ENCODE measurements at regions not wholly inside any gene's neighbourhood (a gene's known extent, or its start where the extent isn't known, plus 50 kb on each side); places are given as distances from the start of the nearest gene placed in this dataset.
"Not testable (repeated sequence)": the region's sequence is repeated elsewhere in the genome, so short reads cannot be mapped to it uniquely, and the experiment has no call there.

DNA sequence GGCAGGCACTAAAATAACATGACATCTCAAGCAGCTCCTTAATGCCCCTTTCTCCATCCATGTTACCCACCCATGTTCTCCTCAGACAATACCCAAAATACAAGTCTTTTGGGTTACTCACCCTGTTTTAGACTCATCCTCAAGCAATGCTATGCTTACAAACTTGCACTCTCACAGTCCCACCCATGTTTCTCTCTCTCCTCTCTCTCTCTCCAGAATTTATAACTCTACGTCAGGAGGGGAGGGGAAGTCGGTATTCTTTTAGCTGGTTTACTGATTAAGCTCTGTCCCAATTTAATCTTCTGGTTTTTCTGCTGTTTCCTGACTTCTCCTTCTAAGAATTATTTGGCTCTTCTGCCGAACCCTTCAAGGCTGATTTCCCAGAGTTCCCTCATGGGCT lies 98.0 kb upstream of the NR5A2 start:
- no peak for DNase-seq (ENCODE audit: low spot score)

DNA sequence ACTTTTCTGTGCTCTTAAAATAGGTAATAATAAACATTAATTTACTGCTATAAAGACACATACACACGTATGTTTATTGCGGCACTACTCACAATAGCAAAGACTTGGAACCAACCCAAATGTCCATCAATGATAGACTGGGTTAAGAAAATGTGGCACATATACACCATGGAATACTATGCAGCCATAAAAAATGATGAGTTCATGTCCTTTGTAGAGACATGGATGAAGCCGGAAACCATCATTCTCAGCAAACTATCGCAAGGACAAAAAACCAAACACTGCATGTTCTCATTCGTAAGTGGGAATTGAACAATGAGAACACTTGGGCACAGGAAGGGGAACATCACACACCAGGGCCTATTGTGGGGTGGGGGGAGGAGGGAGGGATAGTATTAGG lies 97.4 kb upstream of the NR5A2 start:
- not testable (repeated sequence) for DNase-seq (ENCODE audit: low spot score)

DNA sequence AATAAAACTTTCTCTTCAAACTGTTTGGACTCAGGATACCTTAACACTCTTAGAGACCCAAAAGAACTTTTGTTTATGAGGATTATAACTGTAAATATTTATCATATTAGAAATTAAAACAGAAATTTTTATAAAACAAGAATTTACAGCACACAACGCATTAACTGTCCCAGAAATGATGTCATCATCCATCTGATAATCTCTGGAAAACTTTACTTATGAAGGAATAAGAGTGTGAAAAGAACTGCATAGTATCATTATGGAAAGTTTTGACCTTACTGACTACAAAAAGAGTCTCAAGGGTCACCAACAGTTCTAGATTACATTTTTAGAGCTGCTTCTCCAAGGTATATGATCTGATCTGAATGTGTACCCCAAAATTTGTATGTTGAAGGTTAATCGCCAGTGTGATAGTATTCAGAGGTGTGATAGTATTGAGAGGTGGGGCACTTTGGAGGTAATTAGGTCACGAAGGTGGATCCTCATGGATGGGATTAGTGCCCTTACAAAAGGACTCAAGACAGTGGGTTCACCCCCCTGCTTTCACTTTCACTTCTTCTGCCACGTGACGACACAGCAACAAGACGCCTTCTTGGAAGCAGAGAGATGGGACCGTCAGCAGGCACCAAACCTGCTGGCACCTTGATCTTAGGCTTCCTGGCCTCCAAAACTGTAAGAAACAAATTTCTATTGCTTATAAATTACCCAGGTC lies 95.7 kb upstream of the NR5A2 start:
- no peak for DNase-seq (ENCODE audit: low spot score)

DNA sequence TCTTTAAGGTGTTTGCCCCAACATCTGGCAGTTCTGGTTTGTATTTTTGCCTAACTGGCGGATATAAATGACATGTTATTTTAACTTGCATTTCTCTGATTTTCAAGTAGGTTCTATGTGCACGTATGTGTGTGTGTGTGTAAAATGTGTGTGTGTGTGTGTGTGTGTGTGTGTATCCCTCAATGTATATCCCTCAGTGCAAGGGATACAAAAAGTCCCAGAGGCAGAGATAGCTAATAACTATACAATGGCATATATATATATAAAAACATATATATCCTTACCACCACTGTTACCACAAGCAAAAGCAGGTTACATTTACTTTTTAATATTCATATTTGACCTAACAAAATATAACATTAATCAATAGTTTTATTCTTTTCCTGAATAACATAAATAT lies 95.0 kb upstream of the NR5A2 start:
- DNase-seq (ENCODE audit: low spot score): no peak

DNA sequence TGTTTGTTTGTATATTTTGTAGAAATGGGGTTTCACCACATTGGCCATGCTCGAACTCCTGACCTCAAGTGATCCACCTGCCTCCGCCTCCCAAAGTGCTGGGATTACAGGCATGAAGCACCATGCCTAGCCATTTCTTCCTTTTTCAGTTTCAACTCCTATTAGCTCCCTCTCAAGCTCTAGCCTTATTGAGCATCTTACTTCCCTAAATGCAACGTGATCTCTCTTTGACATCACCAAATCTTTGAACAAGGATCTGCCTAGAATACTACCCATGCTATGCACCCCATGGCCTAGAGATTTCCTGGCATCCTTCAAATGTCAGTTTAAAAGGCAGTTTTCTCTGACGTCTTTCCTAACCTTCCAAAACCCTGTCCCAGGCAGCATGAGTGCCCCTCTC lies 91.1 kb upstream of the NR5A2 start:
- no peak for DNase-seq (ENCODE audit: low spot score)

DNA sequence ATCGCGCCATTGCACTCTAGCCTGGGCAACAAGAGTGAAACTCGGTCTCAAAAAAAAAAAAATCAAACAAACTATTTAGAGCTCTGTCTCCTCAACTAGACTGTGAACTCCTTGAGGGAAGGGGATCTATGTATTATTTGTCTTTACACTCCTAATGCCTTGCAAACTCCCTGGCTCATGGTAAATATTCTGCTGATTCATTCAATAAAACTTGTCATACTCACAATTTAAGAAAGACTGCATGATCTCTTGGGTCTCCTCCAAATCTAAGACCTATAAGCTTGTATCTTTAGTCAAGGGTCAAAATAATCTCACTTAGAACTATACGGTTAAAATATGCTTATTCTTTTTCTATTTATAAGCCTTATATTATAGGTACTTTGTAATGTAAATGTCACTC lies 90.3 kb upstream of the NR5A2 start:
- DNase-seq (ENCODE audit: low spot score): no peak

DNA sequence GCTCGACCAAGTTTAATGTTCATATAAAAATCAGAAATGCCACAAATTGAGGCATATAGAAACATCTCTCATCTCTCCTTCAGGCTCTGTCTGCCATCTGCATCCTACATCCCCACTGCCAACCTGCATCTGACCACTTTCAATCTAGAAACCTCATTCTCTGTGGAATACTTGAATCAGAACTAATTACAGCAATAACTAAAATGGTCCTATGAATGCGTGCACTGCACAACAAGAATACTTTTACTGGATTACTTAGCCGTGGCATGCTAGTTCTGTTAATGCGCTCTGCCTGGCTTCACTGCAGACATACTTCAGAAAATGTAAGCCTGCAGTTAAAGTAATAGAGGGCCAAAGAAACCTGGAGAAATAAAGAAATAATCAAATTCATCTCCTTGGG lies 89.8 kb upstream of the NR5A2 start:
- no peak for DNase-seq (ENCODE audit: low spot score)

DNA sequence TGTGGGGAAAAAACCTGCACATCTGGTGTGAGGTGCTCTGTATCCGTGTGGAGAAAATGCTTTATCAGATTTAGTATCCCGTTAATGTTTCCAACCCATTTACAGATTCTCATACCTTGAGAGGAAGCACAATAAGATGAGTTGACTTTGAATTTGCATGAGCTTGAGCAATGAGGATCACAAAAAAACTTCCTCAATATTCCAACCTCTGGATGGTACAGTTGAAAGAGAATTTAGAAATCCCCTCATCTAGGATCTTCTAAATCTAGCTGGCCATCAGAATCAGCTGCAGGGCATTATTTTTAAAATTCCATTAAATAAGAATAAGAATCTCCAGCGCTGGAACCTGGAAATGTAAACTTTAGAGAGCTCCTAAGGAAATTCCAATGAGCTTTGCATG lies 82.5 kb upstream of the NR5A2 start:
- no peak for DNase-seq (ENCODE audit: low spot score)

DNA sequence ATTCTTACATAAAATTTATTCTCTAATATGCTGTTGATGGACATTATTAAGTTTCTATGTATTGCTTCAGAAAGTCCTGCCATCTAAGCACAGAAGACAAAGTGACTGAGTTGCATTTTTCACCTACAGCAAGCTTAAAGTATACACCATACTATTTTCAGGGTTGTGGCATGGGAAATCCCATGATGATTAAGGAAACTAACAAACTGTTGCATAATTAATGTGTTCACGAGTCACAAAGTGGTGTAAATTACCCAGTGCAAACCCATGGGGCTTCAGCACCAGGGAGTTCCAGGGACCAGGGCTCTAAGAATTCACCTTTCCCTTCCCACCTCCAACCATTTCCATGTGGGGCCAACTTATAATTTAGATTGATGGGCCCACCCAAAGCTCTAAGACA lies 81.9 kb upstream of the NR5A2 start:
- DNase-seq (ENCODE audit: low spot score): no peak

DNA sequence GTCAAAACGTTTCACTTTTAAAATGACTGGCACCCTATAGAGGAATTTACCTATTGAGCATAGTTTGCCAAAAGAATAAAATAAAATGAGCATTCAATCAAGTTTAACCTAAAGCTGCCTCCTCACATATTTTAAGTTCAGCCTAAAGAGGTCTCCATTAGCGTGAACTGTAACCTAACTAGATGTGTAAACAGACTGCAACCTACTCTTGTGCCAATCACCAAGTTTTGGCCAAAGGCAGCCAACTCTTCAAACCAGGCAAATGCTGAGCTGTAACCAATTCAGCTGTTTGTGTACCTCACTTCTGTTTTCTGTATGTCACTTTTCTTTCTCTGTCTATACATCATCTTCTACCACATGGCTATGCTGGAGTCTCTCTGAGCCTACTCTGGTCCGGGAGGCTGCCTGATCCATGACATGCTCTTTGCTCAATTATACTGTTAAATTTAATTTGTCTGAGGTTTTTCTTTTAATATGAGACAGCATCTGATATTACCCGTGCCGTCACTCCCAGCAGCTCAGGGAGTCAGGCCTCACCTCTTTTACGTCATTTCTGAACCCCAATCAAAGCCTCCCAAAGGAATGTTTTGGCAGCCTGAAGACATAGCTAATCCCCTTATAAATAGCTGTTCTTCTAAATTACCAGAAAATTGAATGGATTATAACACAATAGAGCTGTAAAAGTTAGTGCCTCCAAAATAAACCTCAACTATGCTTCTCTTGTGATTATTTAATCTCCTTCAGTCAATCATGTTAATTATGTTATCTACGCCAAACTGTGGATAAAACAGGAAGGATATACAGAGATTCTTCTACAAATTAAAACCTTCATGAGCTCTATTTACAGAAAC lies 81.0 kb upstream of the NR5A2 start:
- DNase-seq (ENCODE audit: low spot score): no peak

DNA sequence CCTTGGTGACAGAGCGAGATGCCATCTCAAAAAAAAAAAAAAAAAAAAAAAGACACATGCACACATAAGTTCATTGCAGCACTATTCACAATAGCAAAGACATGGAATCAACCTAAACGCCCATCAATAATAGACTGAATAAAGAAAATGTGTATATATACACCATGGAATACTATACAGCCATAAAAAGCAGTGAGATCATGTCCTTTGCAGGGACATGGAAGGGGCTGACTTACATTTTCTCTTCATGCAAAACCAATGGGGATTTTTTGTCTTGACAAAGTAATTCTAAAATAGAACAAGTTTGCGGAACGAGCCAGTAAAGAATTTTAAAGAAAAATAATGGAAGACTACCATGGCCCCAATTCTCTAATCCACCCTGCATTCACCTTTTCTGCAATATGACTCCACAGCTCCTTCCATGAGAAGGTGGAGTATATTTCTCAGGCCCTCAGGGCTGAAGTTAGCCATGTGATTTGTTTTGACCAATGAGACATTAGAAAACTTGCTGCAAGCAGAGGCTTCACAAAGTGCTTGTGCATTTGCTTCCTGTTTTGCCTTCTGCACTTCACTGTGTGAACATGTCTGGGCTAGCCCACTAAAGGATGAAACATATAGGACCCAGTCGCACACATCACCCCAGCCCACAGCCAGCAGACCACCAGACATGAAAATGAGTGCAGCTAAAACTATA lies 78.8 kb upstream of the NR5A2 start:
- DNase-seq (ENCODE audit: low spot score): no peak

DNA sequence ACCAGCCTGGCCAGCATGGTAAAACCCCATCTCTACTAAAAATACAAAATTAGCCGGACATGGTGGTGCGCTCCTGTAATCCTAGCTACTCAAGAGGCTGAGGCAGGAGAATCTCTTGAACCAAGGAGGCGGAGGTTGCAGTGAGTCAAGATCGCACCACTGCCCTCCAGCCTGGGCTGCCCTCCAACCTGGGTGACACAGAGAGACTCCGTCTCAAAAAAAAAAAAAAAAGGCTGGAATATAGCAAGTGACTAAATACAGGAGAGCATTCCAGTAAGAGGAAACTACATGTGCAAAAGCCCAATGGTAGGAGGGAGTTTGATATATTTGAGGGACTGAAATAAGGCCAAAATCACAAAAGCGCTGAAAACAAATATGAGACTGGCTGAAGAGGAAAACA lies 76.5 kb upstream of the NR5A2 start:
- not testable (repeated sequence) for DNase-seq (ENCODE audit: low spot score)

DNA sequence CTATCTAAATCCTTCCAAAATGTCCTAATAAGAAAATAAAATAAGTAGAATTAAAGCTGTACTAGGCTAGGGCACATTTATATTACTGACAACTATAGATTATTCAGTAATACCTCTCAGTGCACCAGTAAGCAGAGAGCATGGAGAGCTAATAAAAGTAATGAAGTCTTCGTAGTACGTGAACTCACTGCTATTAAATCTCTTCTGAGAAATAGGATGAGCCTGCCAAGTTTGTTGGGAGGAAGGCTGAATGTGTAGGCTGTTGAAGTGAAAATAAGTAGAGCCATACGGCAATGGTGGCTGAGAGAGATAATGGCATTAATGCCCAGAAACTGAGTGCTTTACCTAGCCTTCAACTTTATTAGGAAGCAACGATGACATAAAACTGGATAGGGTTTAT lies 73.9 kb upstream of the NR5A2 start:
- DNase-seq (ENCODE audit: low spot score): no peak

DNA sequence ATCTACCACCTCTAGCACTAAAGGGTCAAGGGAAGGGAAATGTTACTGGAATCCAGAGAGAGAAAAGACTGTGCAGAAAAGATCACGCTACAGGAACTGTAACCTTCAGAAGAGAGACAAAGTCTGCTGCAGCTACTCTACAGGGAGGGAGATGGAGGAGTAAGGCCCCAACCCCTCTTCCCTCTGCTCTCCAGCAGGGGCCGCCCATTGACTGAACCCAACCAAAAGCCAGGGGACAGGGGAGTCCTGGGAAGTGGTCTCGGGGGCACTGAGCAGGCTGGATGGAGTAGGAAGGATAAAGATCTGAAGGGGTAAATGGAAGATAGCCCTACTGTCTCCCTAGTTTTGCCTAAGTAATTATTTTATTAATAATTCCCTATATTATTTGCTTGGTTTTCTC lies 72.8 kb upstream of the NR5A2 start:
- peak; percentile 3 for DNase-seq (ENCODE audit: low spot score)

DNA sequence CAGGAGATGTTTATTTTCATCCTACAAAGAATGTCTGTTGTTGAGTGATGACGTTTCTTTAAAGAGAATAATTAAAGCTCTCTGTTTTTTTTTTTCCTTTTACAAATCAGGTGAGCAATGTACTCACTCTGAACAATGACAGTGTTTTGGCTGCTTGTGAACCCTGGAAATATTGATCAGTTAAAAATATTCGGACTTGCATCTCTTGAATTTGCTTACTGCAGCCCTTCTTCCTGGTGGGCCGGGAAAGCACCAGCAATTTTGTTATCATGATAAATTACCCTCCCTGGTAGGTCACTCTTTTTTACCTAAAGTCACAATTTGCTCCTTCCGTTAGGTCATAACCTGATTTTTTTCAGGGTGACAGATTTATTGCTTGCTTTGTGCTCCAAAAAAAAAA lies 72.3 kb upstream of the NR5A2 start:
- DNase-seq (ENCODE audit: low spot score): no peak

DNA sequence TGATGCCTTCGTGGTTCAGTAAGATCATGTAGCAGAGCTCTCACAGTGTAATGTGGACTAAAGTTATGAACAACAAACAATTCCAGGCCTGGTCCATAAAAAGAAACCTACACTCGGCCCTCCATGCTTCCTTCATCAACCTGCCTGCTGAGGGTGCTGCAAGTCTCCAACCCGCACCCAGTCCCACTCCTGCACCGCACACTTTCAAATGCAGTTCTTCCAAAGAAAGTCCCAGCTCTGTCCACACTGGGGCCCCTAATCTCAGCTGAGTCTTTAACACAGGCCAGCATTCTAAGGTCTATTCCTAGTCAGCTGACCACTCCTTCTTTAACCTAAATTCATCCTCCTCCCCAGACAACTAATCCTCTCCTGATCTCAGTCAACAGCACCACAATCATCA lies 71.5 kb upstream of the NR5A2 start:
- no peak for DNase-seq (ENCODE audit: low spot score)

DNA sequence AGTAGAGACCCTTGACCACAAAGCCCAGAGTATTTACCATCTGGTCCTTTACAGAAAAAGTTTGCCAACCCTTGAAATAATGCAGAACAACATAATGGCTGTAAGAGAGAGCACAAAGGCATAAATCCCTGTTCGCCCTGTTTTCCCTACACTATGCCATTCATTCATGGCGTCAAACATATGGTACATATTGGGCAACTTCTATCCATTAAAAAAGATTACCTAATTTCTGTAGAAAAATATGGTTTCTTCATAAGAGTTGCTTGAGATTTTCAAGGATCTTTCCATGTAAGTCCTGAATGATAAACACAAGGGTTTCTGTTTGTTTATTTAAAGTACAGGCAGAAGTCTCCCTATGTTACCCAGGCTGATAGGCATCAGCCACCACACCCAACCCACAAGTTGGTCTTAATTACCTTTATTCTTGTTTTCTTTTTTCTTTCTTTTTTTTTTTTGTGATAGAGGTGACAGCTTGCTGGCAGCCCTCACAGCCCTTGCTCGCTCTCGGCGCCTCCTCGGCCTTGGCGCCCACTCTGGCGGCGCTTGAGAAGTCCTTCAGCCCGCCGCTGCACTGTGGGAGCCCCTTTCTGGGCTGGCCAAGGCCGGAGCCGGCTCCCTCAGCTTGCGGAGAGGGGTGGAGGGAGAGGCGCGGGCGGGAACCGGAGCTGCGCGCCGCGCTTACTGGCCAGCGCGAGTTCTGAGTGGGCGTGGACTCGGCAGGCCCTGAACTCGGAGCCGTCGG lies 68.3 kb upstream of the NR5A2 start:
- no peak for DNase-seq (ENCODE audit: low spot score)

DNA sequence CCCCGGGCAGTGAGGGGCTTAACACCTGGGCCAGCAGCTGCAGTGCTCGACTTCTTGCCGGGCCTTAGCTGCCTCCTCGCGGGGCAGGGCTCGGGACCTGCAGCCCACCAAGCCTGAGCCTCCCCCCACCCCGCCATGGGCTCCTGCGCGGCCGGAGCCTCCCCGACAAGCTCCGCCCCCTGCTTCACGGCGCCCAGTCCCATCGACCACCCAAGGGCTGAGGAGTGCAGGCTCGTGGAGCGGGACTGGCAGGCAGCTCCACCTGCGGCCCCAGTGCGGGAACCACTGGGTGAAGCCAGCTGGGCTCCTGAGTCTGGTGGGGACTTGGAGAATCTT lies 67.8 kb upstream of the NR5A2 start:
- DNase-seq (ENCODE audit: low spot score): no peak

DNA sequence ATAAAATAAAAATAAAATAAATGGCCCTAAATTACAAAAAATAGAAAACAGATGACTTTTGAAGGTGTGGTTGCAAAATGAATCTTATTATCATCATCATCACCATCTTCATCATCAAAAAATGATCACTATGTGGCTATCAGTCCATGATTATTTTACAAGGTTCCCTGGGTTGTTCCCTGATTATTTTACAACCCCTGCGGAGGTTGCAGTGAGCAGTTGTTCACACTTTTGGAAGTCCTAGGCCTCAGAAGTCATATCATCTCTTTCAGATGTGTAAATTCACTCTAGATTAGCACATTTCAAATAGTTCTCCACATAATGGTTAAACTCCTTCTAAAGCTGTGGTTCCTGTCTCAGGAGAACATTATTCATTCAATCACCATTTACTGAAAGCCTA lies 57.4 kb upstream of the NR5A2 start:
- no peak for DNase-seq (ENCODE audit: low spot score)

DNA sequence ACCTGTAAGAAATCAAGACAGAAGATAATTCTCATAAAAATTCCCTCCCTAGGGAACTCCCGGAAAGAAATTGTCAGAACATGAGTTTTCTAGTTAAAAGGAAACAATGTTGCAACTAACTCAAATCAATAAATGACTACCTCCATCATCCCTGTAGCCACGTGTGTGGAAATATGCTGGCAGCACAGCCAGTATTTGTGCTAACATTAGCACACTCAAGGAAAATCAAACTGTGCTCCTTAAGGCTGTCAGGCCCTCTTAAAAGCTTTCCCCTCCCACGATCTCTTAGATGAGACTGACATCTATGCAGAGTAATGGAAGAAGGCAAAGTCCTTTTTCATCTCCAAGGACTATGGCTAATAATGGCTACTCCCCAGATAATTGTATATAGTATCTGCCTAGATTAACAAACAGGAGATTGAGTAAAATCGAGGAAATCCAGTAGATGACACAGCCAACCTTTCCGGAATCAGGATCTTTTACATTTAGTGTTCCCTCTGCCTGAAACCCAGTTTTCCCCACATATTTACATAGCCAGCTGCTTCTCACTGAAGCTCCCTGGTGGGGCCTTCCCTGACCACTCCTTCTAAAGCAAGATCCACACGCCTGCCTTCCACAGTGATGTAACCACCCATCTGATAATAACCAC lies 50.9 kb upstream of the NR5A2 start:
- no peak for DNase-seq (ENCODE audit: low spot score)

All from kidney capillary endothelial cell (primary cell).